ENCODE measurements at regions not wholly inside any gene's neighbourhood (a gene's known extent, or its start where the extent isn't known, plus 50 kb on each side); places are given as distances from the start of the nearest gene placed in this dataset.

DNA sequence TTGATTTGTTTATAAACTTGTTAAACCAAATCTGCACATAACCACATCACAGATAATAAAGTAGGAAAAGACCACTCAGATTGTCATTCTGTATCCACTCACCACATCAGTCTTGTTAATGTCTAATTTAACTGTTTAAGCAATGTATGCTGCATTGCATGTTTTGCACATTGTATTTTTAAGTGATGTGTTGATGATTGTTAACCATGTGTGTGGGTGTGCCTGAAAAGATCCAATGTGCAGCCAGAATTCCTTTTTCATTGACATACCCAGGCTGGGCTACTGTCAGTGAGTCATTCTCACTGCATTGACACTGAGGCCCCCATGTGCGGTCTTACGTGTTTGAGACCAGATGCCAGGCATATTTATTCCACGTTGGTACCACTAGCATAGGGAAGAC is 167.3 kb downstream of the TRMT11 start:
- H3K36me3 Mint-ChIP-seq (ENCODE audit: unreplicated experiment): no peaks in the 10 kb centered on the region
- no peak for DNase-seq

DNA sequence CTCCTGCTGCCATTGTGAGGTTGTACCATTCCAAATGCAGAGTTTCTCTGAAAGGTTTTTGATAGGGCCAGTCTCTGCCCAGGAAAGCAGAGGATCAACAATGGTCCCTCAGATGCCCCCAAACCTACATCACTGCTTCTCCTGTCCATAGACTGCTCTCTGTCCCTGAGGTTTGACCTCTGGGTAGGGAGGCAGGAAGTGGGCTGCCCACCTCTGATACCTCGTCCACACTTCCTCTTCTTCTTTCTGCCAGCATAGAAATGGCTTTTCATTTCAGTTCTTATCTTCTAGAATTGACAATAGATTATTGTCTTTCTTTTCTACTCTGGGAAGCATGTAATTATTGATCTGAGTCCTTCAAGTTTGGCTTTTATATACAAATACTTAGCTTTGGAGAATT is 170.6 kb downstream of the TRMT11 start:
- H3K4me1 Mint-ChIP-seq (ENCODE audit: low read depth, unreplicated experiment): no peaks in the 10 kb centered on the region
- DNase-seq: no peak
- no peak overlapping the region for H3K27ac Mint-ChIP-seq (ENCODE audit: unreplicated experiment)
- H3K27me3 Mint-ChIP-seq (ENCODE audit: unreplicated experiment): no peaks in the 10 kb centered on the region
- no peak overlapping the region for H3K4me3 Mint-ChIP-seq (ENCODE audit: unreplicated experiment)
- H3K9me3 Mint-ChIP-seq (ENCODE audit: unreplicated experiment): no peaks in the 10 kb centered on the region
- no peak for TF ChIP-seq CTCF (IDR thresholded peaks at IDR 0.05; ENCODE audit: partially characterized antibody, unreplicated experiment)
- no peaks in the 10 kb centered on the region for H3K36me3 Mint-ChIP-seq (ENCODE audit: unreplicated experiment)

More for the DNA sequence above, 167.3 kb downstream of the TRMT11 start:
- no peaks in the 10 kb centered on the region for H3K4me1 Mint-ChIP-seq (ENCODE audit: low read depth, unreplicated experiment)
- H3K27ac Mint-ChIP-seq (ENCODE audit: unreplicated experiment): no peak overlapping the region
- TF ChIP-seq CTCF (IDR thresholded peaks at IDR 0.05; ENCODE audit: partially characterized antibody, unreplicated experiment): no peak
- no peaks in the 10 kb centered on the region for H3K27me3 Mint-ChIP-seq (ENCODE audit: unreplicated experiment)
- H3K9me3 Mint-ChIP-seq (ENCODE audit: unreplicated experiment): no peaks in the 10 kb centered on the region
- H3K4me3 Mint-ChIP-seq (ENCODE audit: unreplicated experiment): no peak overlapping the region

DNA sequence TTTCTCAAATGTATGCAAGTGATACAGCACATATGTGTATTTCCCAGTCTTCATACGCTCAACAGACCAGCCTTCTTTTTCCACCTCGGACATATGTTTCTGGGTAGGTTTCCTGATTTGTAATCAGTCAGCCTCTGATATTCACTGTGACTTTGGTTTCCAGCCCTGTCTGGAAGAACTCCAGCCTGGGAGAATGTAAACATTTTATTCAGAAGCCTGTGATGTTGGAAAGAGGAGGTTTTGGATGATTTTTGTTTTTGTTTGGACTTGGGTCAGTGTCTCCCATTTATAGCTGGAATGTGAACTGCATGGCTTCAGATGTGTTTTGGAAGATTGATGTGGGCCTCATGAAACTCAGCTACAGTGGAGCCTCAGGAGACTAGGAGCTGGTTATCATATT is 172.2 kb upstream of the CENPW start:
- H3K4me1 Mint-ChIP-seq (ENCODE audit: low read depth, unreplicated experiment): peaks cover 9% of the 10 kb centered on the region
- H3K36me3 Mint-ChIP-seq (ENCODE audit: unreplicated experiment): peaks cover 10% of the 10 kb centered on the region
- no peak for TF ChIP-seq CTCF (IDR thresholded peaks at IDR 0.05; ENCODE audit: partially characterized antibody, unreplicated experiment)
- no peaks in the 10 kb centered on the region for H3K9me3 Mint-ChIP-seq (ENCODE audit: unreplicated experiment)
- no peak overlapping the region for H3K4me3 Mint-ChIP-seq (ENCODE audit: unreplicated experiment)
- no peak for DNase-seq
- no peak overlapping the region for H3K27ac Mint-ChIP-seq (ENCODE audit: unreplicated experiment)
- no peaks in the 10 kb centered on the region for H3K27me3 Mint-ChIP-seq (ENCODE audit: unreplicated experiment)

DNA sequence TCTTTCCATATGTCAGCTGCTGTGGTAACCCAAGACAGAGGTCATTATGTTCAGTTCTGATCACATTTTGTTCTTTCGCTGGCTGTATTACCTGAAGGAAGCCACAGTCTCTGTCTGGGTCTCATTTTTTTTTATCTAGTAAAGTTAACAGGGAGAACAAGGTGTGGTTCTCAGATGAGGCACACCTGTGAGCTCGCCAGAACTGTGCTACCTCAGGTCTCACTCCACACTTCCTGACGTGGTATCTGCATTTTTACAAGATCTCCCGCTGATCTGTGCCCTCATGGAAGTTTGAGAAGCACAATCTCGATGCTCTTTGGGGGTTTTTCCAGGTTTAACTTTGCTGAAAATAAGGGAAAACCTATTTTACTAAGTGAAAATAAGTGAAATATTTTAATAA is 169.5 kb upstream of the CENPW start:
- no peaks in the 10 kb centered on the region for H3K9me3 Mint-ChIP-seq (ENCODE audit: unreplicated experiment)
- H3K27ac Mint-ChIP-seq (ENCODE audit: unreplicated experiment): no peak overlapping the region
- H3K27me3 Mint-ChIP-seq (ENCODE audit: unreplicated experiment): no peaks in the 10 kb centered on the region
- TF ChIP-seq CTCF (IDR thresholded peaks at IDR 0.05; ENCODE audit: partially characterized antibody, unreplicated experiment): no peak
- DNase-seq: no peak
- no peak overlapping the region for H3K4me3 Mint-ChIP-seq (ENCODE audit: unreplicated experiment)
- no peaks in the 10 kb centered on the region for H3K36me3 Mint-ChIP-seq (ENCODE audit: unreplicated experiment)
- peaks cover 9% of the 10 kb centered on the region for H3K4me1 Mint-ChIP-seq (ENCODE audit: low read depth, unreplicated experiment)

DNA sequence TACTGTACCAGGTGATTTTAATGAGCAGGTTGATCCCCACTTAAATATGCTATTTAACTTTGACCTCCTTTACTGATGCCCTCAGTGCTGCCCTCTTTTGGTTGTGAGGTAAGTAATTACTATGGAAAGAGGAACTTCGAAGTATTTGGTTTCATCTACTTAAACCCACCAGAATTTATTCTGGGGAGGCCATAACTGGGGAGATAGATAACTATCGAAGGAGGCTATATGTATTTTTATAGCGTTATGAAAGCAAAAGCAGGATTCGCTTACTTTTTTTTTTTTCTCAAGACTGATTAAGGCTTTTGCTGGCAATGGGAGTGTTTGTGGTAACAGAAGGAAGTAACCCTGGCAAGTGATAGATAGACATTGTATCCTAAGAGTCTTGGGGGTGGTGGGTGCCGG is 168.9 kb upstream of the CENPW start:
- peaks cover 9% of the 10 kb centered on the region for H3K4me1 Mint-ChIP-seq (ENCODE audit: low read depth, unreplicated experiment)
- H3K36me3 Mint-ChIP-seq (ENCODE audit: unreplicated experiment): no peaks in the 10 kb centered on the region
- H3K9me3 Mint-ChIP-seq (ENCODE audit: unreplicated experiment): no peaks in the 10 kb centered on the region
- no peaks in the 10 kb centered on the region for H3K27me3 Mint-ChIP-seq (ENCODE audit: unreplicated experiment)
- H3K4me3 Mint-ChIP-seq (ENCODE audit: unreplicated experiment): no peak overlapping the region
- DNase-seq: no peak
- TF ChIP-seq CTCF (IDR thresholded peaks at IDR 0.05; ENCODE audit: partially characterized antibody, unreplicated experiment): peak; percentile 70
- H3K27ac Mint-ChIP-seq (ENCODE audit: unreplicated experiment): no peak overlapping the region
